ENCODE measurements at regions not wholly inside any gene's neighbourhood (a gene's known extent, or its start where the extent isn't known, plus 50 kb on each side); places are given as distances from the start of the nearest gene placed in this dataset.

DNA sequence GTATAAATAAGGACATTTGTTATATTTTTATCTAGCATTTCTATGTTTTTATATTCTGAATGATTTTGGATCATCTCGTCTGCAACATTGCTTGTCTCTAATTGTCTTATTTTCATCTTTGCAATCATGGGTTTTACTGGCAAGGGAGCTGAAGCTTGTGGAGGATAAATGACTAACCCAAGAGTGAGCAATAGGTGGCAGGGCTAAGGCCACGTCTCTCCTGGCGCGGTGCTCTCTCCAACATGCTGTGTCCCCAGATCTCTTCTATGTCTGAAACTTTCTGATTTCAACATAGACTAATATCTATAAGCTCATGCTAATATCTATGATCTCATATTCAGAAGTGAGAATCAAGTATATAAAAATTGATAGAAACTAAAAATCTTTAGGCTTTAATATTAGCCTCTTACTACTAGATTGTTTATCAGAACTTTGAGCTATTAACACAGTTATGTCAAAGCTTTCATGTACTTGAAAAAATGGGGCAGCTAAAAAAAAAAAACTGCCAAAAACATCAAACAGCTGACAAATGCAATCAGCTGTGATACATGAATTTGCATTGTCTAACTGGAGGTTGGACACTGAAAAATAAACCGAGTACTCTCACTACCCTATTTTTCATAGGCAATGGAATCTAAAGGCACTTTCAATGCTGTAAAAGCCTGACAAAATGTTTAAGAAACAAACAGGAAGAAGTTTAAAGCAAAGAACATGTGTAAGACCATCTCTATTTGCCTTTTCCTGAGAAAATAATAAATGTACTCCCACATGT lies 169.2 kb downstream of the TMA16 start:
- TF ChIP-seq EP300 (IDR thresholded peaks at IDR 0.05) (no peak), POLR2AphosphoS5 (IDR thresholded peaks at IDR 0.05) (no peak), POLR2A (IDR thresholded peaks at IDR 0.05) (no peak)
- TF ChIP-seq, protein P1, sequence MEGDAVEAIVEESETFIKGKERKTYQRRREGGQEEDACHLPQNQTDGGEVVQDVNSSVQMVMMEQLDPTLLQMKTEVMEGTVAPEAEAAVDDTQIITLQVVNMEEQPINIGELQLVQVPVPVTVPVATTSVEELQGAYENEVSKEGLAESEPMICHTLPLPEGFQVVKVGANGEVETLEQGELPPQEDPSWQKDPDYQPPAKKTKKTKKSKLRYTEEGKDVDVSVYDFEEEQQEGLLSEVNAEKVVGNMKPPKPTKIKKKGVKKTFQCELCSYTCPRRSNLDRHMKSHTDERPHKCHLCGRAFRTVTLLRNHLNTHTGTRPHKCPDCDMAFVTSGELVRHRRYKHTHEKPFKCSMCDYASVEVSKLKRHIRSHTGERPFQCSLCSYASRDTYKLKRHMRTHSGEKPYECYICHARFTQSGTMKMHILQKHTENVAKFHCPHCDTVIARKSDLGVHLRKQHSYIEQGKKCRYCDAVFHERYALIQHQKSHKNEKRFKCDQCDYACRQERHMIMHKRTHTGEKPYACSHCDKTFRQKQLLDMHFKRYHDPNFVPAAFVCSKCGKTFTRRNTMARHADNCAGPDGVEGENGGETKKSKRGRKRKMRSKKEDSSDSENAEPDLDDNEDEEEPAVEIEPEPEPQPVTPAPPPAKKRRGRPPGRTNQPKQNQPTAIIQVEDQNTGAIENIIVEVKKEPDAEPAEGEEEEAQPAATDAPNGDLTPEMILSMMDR (IDR thresholded peaks at IDR 0.05), result no peak

GRCh38 chr4:163665101-163665500 lies 170.6 kb downstream of the TMA16 start:
- H3K4me1 ChIP-seq, result no peaks in the 10 kb centered on the region
- WGBS, 5 donors, result 83 to 92% (median 86%) methylated on average over 2 of the region's 2 CpGs
- no peak for DNase-seq
- no peak overlapping the region for H3K4me3 ChIP-seq
- H3K27me3 ChIP-seq, result no peaks in the 10 kb centered on the region
- H3K9me3 ChIP-seq, result no peaks in the 10 kb centered on the region
- no peak for TF ChIP-seq POLR2AphosphoS5 (IDR thresholded peaks at IDR 0.05)
- TF ChIP-seq, protein P1 (IDR thresholded peaks at IDR 0.05), result no peak
- H3K36me3 ChIP-seq, result no peaks in the 10 kb centered on the region
- intact Hi-C loops (cut with DNase I; ENCODE audit: low total_unique reads), result no loop called here
- no peak overlapping the region for H3K27ac ChIP-seq

More for the DNA sequence above, 169.2 kb downstream of the TMA16 start:
- WGBS, 5 donors, result 66 to 71% (median 69%) methylated on average over 5 of the region's 5 CpGs
- H3K4me1 ChIP-seq, result no peaks in the 10 kb centered on the region
- no peaks in the 10 kb centered on the region for H3K27me3 ChIP-seq
- H3K4me3 ChIP-seq, result no peak overlapping the region
- H3K27ac ChIP-seq, result peak overlapping the region in 1 of 5 donors; percentile 23
- H3K9me3 ChIP-seq, result no peaks in the 10 kb centered on the region
- intact Hi-C loops (cut with DNase I; ENCODE audit: low total_unique reads), result no loop called here
- H3K36me3 ChIP-seq, result no peaks in the 10 kb centered on the region
- DNase-seq, result peak in 1 of 2 donors; percentile 16

DNA sequence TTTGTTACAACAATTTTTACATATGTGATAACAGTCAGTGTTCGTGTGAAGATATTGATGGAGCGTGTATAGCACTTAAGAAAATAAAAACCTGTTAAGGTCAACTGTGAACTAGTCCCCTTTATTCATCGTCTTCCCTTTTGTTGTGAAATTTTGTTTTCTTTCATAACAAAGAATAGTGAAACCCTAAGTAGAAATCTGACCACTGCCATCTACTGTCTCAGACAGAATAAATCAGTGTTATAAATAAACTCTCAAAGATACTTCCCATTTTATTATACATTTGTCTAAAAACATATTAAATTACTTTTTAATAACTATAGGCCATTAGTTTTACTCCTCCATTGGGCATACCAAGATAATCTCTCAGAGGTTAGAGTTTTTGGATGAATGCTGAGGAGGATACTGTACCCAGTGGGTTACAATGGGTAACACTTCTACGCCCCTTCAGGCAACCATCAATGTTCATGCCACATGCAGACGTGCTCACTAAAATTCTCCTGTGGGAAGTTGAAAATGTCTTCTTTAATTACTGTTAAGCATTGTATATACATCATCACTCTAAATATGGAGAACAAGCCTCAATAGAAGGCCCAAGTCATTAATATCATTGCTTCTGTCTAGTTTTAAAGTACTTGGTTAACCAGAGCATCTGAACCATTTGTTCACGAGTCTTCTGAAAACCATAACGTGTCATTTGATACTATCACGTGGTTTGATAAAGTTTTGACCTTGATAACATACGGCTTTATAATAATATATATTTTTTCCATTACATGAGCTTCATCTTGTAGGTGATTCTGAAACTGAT lies 171.2 kb downstream of the TMA16 start:
- no peak for TF ChIP-seq EP300 (IDR thresholded peaks at IDR 0.05)
- H3K9me3 ChIP-seq, result no peaks in the 10 kb centered on the region
- 70 to 77% (median 75%) methylated on average over 9 of the region's 9 CpGs for WGBS, 5 donors
- H3K36me3 ChIP-seq, result no peaks in the 10 kb centered on the region
- no peak for DNase-seq
- no peak overlapping the region for H3K4me3 ChIP-seq
- H3K27ac ChIP-seq, result peak overlapping the region in 1 of 5 donors; percentile 48
- intact Hi-C loops (cut with DNase I; ENCODE audit: low total_unique reads), result no loop called here
- no peaks in the 10 kb centered on the region for H3K27me3 ChIP-seq
- H3K4me1 ChIP-seq, result no peaks in the 10 kb centered on the region

DNA sequence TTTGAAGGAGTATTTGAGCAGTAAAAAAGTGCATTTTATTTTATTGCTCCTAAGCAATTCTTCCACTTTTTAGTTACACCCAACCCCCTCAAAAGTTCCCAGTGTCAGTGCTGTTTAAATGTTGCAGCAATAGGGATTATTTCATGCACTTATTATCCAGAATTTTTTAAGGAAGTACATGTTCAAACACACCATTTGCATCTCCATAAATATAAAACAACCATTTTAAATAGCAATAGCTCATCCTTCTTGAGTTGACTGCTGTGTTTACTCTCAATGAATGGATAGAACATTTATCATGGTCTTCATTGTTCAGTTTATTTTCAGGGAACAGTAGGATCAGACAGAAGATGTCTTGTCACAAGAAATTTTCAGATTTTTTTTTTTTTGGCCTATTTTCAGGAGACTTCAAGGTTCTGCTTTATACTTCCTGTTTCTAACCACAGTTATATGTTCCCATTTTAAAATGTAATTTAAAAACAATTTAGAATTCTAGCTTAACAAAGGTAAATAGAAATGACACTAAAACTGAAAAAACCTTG lies 171.9 kb downstream of the TMA16 start:
- no peak for TF ChIP-seq POLR2AphosphoS5 (IDR thresholded peaks at IDR 0.05)
- no peak for TF ChIP-seq POLR2A (IDR thresholded peaks at IDR 0.05)
- TF ChIP-seq, protein P1 (IDR thresholded peaks at IDR 0.05), result no peak
- TF ChIP-seq EP300 (IDR thresholded peaks at IDR 0.05), result no peak
- Histone ChIP-seq H3K36me3 (no peaks in the 10 kb centered on the region), H3K9me3 (no peaks in the 10 kb centered on the region), H3K27me3 (no peaks in the 10 kb centered on the region), H3K27ac (no peak overlapping the region), H3K4me3 (no peak overlapping the region), H3K4me1 (no peaks in the 10 kb centered on the region)
- intact Hi-C loops (cut with DNase I; ENCODE audit: low total_unique reads), result no loop called here
- DNase-seq, result no peak

All from stomach (tissue), 8 donors.